IgD-negative memory B cell (primary cell): ENCODE measurements at regions not wholly inside any gene's neighbourhood (a gene's known extent, or its start where the extent isn't known, plus 50 kb on each side); places are given as distances from the start of the nearest gene placed in this dataset.

Experiments used
- H3K27ac Mint-ChIP-seq, 3 donors: one replicate each; pipeline ENCODE4 v1.8.0; 2020 to 2022; ENCODE audit warnings: mild to moderate bottlenecking in 3 of 3, mixed read lengths in 3 of 3, moderate library complexity in 1 of 3
- H3K27me3 Mint-ChIP-seq: one replicate; pipeline ENCODE4 v1.8.0; 2021; ENCODE audit warnings: mixed read lengths
- H3K36me3 Mint-ChIP-seq: one replicate; pipeline ENCODE4 v1.8.0; 2020; ENCODE audit warnings: mild to moderate bottlenecking, mixed read lengths
- H3K4me1 Mint-ChIP-seq, 3 donors: one replicate each; pipeline ENCODE4 v1.8.0; 2020 to 2022; ENCODE audit warnings: mixed read lengths in 3 of 3, mild to moderate bottlenecking in 1 of 3
- H3K4me3 Mint-ChIP-seq, 4 donors: one replicate each; pipeline ENCODE4 v1.8.0; 2020 to 2022; ENCODE audit warnings: mild to moderate bottlenecking in 4 of 4, mixed read lengths in 4 of 4, moderate library complexity in 3 of 4
- H3K9me3 Mint-ChIP-seq, 3 donors: one replicate each; pipeline ENCODE4 v1.8.0; 2020 to 2021; ENCODE audit warnings: mixed read lengths in 3 of 3, mild to moderate bottlenecking in 1 of 3

- H3K4me3 Mint-ChIP-seq = peak overlapping the region in 1 of 4 donors; percentile 19
- no peak overlapping the region for H3K27ac Mint-ChIP-seq
- H3K9me3 Mint-ChIP-seq = peaks cover 0 to 7% (median 1%) of the 10 kb centered on the region in 3 donors
- no peaks in the 10 kb centered on the region for H3K36me3 Mint-ChIP-seq
- H3K27me3 Mint-ChIP-seq = no peaks in the 10 kb centered on the region
- H3K4me1 Mint-ChIP-seq = peaks cover 0 to 6% (median 2%) of the 10 kb centered on the region in 3 donors
Measured at GRCh38 chr9:79912318-79913070, 340.7 kb downstream of the TLE4 start.

- no peak overlapping the region for H3K4me3 Mint-ChIP-seq
- H3K36me3 Mint-ChIP-seq = no peaks in the 10 kb centered on the region
- peaks cover 0 to 7% (median 1%) of the 10 kb centered on the region in 3 donors for H3K9me3 Mint-ChIP-seq
Measured at GRCh38 chr9:79911724-79912123, 340.0 kb downstream of the TLE4 start.

GRCh38 chr9:79902825-79903600 is 331.2 kb downstream of the TLE4 start:
- peaks cover 0 to 4% (median 2%) of the 10 kb centered on the region in 3 donors for H3K4me1 Mint-ChIP-seq
- H3K27me3 Mint-ChIP-seq = no peaks in the 10 kb centered on the region
- H3K4me3 Mint-ChIP-seq = no peak overlapping the region
- H3K9me3 Mint-ChIP-seq = peaks cover 0 to 2% (median 0%) of the 10 kb centered on the region in 3 donors
- H3K36me3 Mint-ChIP-seq = no peaks in the 10 kb centered on the region
- no peak overlapping the region for H3K27ac Mint-ChIP-seq

More at GRCh38 chr9:79911724-79912123, 340.0 kb downstream of the TLE4 start:
- Mint-ChIP-seq H3K27me3 (no peaks in the 10 kb centered on the region), H3K4me1 (peaks cover 0 to 4% (median 2%) of the 10 kb centered on the region in 3 donors), H3K27ac (peak overlapping the region in 1 of 3 donors; percentile 67)

- no peaks in the 10 kb centered on the region for H3K9me3 Mint-ChIP-seq
- no peaks in the 10 kb centered on the region for H3K36me3 Mint-ChIP-seq
- peaks cover 0 to 4% (median 2%) of the 10 kb centered on the region in 3 donors for H3K4me1 Mint-ChIP-seq
- no peaks in the 10 kb centered on the region for H3K27me3 Mint-ChIP-seq
- H3K27ac Mint-ChIP-seq = peak overlapping the region in 1 of 3 donors; percentile 89
- H3K4me3 Mint-ChIP-seq = no peak overlapping the region
Measured at GRCh38 chr9:79900754-79901153, 329.0 kb downstream of the TLE4 start.

GRCh38 chr9:79896390-79896980 is 324.7 kb downstream of the TLE4 start:
- H3K9me3 Mint-ChIP-seq = no peaks in the 10 kb centered on the region
- no peak overlapping the region for H3K4me3 Mint-ChIP-seq
- no peak overlapping the region for H3K27ac Mint-ChIP-seq
- H3K36me3 Mint-ChIP-seq = no peaks in the 10 kb centered on the region
- no peaks in the 10 kb centered on the region for H3K4me1 Mint-ChIP-seq
- H3K27me3 Mint-ChIP-seq = no peaks in the 10 kb centered on the region

- no peaks in the 10 kb centered on the region for H3K36me3 Mint-ChIP-seq
- H3K9me3 Mint-ChIP-seq = no peaks in the 10 kb centered on the region
- H3K4me1 Mint-ChIP-seq = no peaks in the 10 kb centered on the region
- no peak overlapping the region for H3K27ac Mint-ChIP-seq
- H3K27me3 Mint-ChIP-seq = no peaks in the 10 kb centered on the region
- no peak overlapping the region for H3K4me3 Mint-ChIP-seq
Measured at GRCh38 chr9:79895232-79895631, 323.5 kb downstream of the TLE4 start.

GRCh38 chr9:79889369-79889768 is 317.6 kb downstream of the TLE4 start:
- no peaks in the 10 kb centered on the region for H3K9me3 Mint-ChIP-seq
- peaks cover under 1% of the 10 kb centered on the region for H3K36me3 Mint-ChIP-seq
- H3K27me3 Mint-ChIP-seq = no peaks in the 10 kb centered on the region
- H3K4me3 Mint-ChIP-seq = no peak overlapping the region
- H3K4me1 Mint-ChIP-seq = peaks cover 13 to 24% (median 18%) of the 10 kb centered on the region in 3 donors
- H3K27ac Mint-ChIP-seq = no peak overlapping the region

- Mint-ChIP-seq H3K27me3 (no peaks in the 10 kb centered on the region), H3K4me3 (peak overlapping the region in 3 of 4 donors; percentile 18 to 90 (median 59)), H3K27ac (peak overlapping the region; percentile 3 to 61 (median 23)), H3K36me3 (peaks cover 3% of the 10 kb centered on the region), H3K9me3 (no peaks in the 10 kb centered on the region), H3K4me1 (peaks cover 43 to 47% (median 45%) of the 10 kb centered on the region in 3 donors)
Measured at GRCh38 chr9:79885093-79885857, 313.5 kb downstream of the TLE4 start.

GRCh38 chr9:79884546-79884945 is 312.8 kb downstream of the TLE4 start:
- Mint-ChIP-seq H3K4me1 (peaks cover 44 to 48% (median 47%) of the 10 kb centered on the region in 3 donors), H3K27ac (peak overlapping the region in 2 of 3 donors; percentile 3 to 76), H3K27me3 (no peaks in the 10 kb centered on the region), H3K9me3 (no peaks in the 10 kb centered on the region), H3K36me3 (peaks cover 3% of the 10 kb centered on the region), H3K4me3 (peak overlapping the region in 3 of 4 donors; percentile 18 to 90 (median 59))

- peak overlapping the region in 2 of 3 donors; percentile 69 to 87 for H3K27ac Mint-ChIP-seq
- no peaks in the 10 kb centered on the region for H3K27me3 Mint-ChIP-seq
Measured at GRCh38 chr9:79883073-79883645, 311.4 kb downstream of the TLE4 start.

GRCh38 chr9:79880626-79881025 is 308.9 kb downstream of the TLE4 start:
- Mint-ChIP-seq H3K27me3 (no peaks in the 10 kb centered on the region), H3K4me1 (peaks cover 53 to 64% (median 57%) of the 10 kb centered on the region in 3 donors), H3K4me3 (peak overlapping the region; percentile 41 to 84 (median 69)), H3K36me3 (peaks cover 3% of the 10 kb centered on the region), H3K27ac (no peak overlapping the region), H3K9me3 (no peaks in the 10 kb centered on the region)

More at GRCh38 chr9:79883073-79883645, 311.4 kb downstream of the TLE4 start:
- Mint-ChIP-seq H3K36me3 (peaks cover 3% of the 10 kb centered on the region), H3K4me1 (peaks cover 55 to 62% (median 55%) of the 10 kb centered on the region in 3 donors), H3K9me3 (no peaks in the 10 kb centered on the region), H3K4me3 (peak overlapping the region; percentile 2 to 90 (median 40))

- Mint-ChIP-seq H3K27ac (no peak overlapping the region), H3K9me3 (no peaks in the 10 kb centered on the region), H3K4me1 (peaks cover 34 to 41% (median 39%) of the 10 kb centered on the region in 3 donors), H3K36me3 (no peaks in the 10 kb centered on the region), H3K4me3 (peak overlapping the region in 2 of 4 donors; percentile 0 to 50), H3K27me3 (no peaks in the 10 kb centered on the region)
Measured at GRCh38 chr9:79877943-79878602, 306.3 kb downstream of the TLE4 start.

- H3K4me1 Mint-ChIP-seq = peaks cover 13 to 29% (median 14%) of the 10 kb centered on the region in 3 donors
- H3K27me3 Mint-ChIP-seq = no peaks in the 10 kb centered on the region
- no peak overlapping the region for H3K4me3 Mint-ChIP-seq
Measured at GRCh38 chr9:79868567-79869189, 296.9 kb downstream of the TLE4 start.

More at GRCh38 chr9:79868567-79869189, 296.9 kb downstream of the TLE4 start:
- Mint-ChIP-seq H3K9me3 (peaks cover 0 to 2% (median 0%) of the 10 kb centered on the region in 3 donors), H3K36me3 (peaks cover 4% of the 10 kb centered on the region), H3K27ac (no peak overlapping the region)
